H9 (cell line): ENCODE measurements at regions not wholly inside any gene's neighbourhood (a gene's known extent, or its start where the extent isn't known, plus 50 kb on each side); places are given as distances from the start of the nearest gene placed in this dataset.

Experiments
- DNase-seq: peaks from one replicate; pipeline ENCODE4 v3.0.0-alpha.2; 2017
- H2AFZ ChIP-seq: one replicate; pipeline ENCODE4 v1.6.1; 2013; ENCODE audit warnings: mild to moderate bottlenecking, low read length, control low read depth, moderate library complexity
- H2AK5ac ChIP-seq: 2 replicates; pipeline ENCODE4 v1.6.1; 2013; ENCODE audit warnings: low read length, control low read depth, mixed read lengths; ENCODE audit not compliant: insufficient read length
- H2BK120ac ChIP-seq: one replicate; pipeline ENCODE4 v1.6.1; 2013; ENCODE audit warnings: low read depth, mild to moderate bottlenecking, low read length, control low read depth, inconsistent platforms; ENCODE audit not compliant: poor library complexity, severe bottlenecking
- H2BK12ac ChIP-seq: 2 replicates; pipeline ENCODE4 v1.6.1; 2013; ENCODE audit warnings: low read length, control low read depth, mixed read lengths, low read depth; ENCODE audit not compliant: insufficient read length
- H2BK15ac ChIP-seq: 2 replicates; pipeline ENCODE4 v1.6.1; 2013; ENCODE audit warnings: low read depth, low read length, control low read depth
- H2BK20ac ChIP-seq: one replicate; pipeline ENCODE4 v1.6.1; 2013; ENCODE audit warnings: low read depth, mild to moderate bottlenecking, low read length, control low read depth, inconsistent platforms; ENCODE audit not compliant: poor library complexity, severe bottlenecking
- H2BK5ac ChIP-seq: 2 replicates; pipeline ENCODE4 v1.6.1; 2013; ENCODE audit warnings: low read length, control low read depth, mixed read lengths; ENCODE audit not compliant: insufficient read length
- H3K14ac ChIP-seq: 2 replicates; pipeline ENCODE4 v1.6.1; 2013; ENCODE audit warnings: low read length, control low read depth; ENCODE audit not compliant: insufficient read depth
- H3K18ac ChIP-seq: 2 replicates; pipeline ENCODE4 v1.6.1; 2013; ENCODE audit warnings: low read depth, mild to moderate bottlenecking, mixed read lengths, low read length, control low read depth; ENCODE audit not compliant: insufficient read length
- H3K23ac ChIP-seq: 2 replicates; pipeline ENCODE4 v1.6.1; 2013; ENCODE audit warnings: low read length, control low read depth, mixed read lengths, low read depth; ENCODE audit not compliant: insufficient read length
- H3K23me2 ChIP-seq: 2 replicates; pipeline ENCODE4 v1.6.1; 2013; ENCODE audit warnings: low read depth, mild to moderate bottlenecking, mixed read lengths, low read length, control low read depth; ENCODE audit not compliant: insufficient read length, poor library complexity, severe bottlenecking
- H3K27ac ChIP-seq: 2 replicates; pipeline ENCODE4 v1.5.1; 2013; ENCODE audit warnings: low read length, control low read depth, mixed read lengths, low read depth; ENCODE audit not compliant: insufficient read length
- H3K27me3 ChIP-seq: 2 replicates; pipeline ENCODE4 v1.6.1; 2013; ENCODE audit warnings: low read length, control low read depth, inconsistent platforms; ENCODE audit not compliant: insufficient read depth
- H3K4ac ChIP-seq: 2 replicates; pipeline ENCODE4 v1.6.1; 2013; ENCODE audit warnings: low read depth, mild to moderate bottlenecking, control low read depth, inconsistent platforms, low read length, moderate library complexity
- H3K4me1 ChIP-seq: 2 replicates; pipeline ENCODE4 v1.6.1; 2013; ENCODE audit warnings: low read length, control low read depth, inconsistent platforms; ENCODE audit not compliant: insufficient read depth
- H3K4me2 ChIP-seq: 2 replicates; pipeline ENCODE4 v1.6.1; 2013; ENCODE audit warnings: low read length, control low read depth, mixed read lengths; ENCODE audit not compliant: insufficient read length, insufficient read depth
- H3K56ac ChIP-seq: 2 replicates; pipeline ENCODE4 v1.6.1; 2013; ENCODE audit warnings: low read depth, mild to moderate bottlenecking, mixed read lengths, low read length, control low read depth; ENCODE audit not compliant: insufficient read length
- H3K79me1 ChIP-seq: 2 replicates; pipeline ENCODE4 v1.6.1; 2013; ENCODE audit warnings: low read depth, mild to moderate bottlenecking, moderate library complexity, low read length, control low read depth, inconsistent platforms; ENCODE audit not compliant: insufficient read depth, poor library complexity, severe bottlenecking
- H3K79me2 ChIP-seq: 2 replicates; pipeline ENCODE4 v1.6.1; 2013; ENCODE audit warnings: low read length, control low read depth, inconsistent platforms; ENCODE audit not compliant: insufficient read depth
- H3K9ac ChIP-seq: 2 replicates; pipeline ENCODE4 v1.6.1; 2013; ENCODE audit warnings: low read length, control low read depth, mixed read lengths; ENCODE audit not compliant: insufficient read length; ENCODE audit errors: extremely low read depth
- H3K9me3 ChIP-seq: one replicate; pipeline ENCODE4 v1.6.1; 2013; ENCODE audit warnings: low read depth, low read length, inconsistent platforms; ENCODE audit not compliant: control insufficient read depth
- H3T11ph ChIP-seq: one replicate; pipeline ENCODE4 v1.6.1; 2013; ENCODE audit warnings: mild to moderate bottlenecking, low read length, control low read depth, inconsistent platforms
- H4K20me1 ChIP-seq: one replicate; pipeline ENCODE4 v1.6.1; 2013; ENCODE audit not compliant: control insufficient read depth, insufficient read length, insufficient read depth
- H4K5ac ChIP-seq: 2 replicates; pipeline ENCODE4 v1.6.1; 2013; ENCODE audit warnings: low read depth, mild to moderate bottlenecking, mixed read lengths, low read length, control low read depth; ENCODE audit not compliant: insufficient read length
- H4K8ac ChIP-seq: replicated peaks from 2 replicates; pipeline ENCODE4 v1.6.1; 2013; ENCODE audit warnings: low read length, control low read depth, mixed read lengths, low read depth; ENCODE audit not compliant: insufficient read length
- H4K91ac ChIP-seq: 2 replicates; pipeline ENCODE4 v1.6.1; 2013; ENCODE audit warnings: low read depth, mild to moderate bottlenecking, moderate library complexity, mixed read lengths, low read length, control low read depth; ENCODE audit not compliant: insufficient read length
- H3K27ac Mint-ChIP-seq, 3 experiments: 2 replicates in 2 of 3; 3 replicates in 1 of 3; pipeline ENCODE4 v1.8.0; 2020 to 2021; ENCODE audit warnings: mixed read lengths in 3 of 3, mild to moderate bottlenecking in 1 of 3, moderate library complexity in 1 of 3
- H3K27me3 Mint-ChIP-seq: 2 replicates; pipeline ENCODE4 v1.8.0; 2021; ENCODE audit warnings: low read depth, mild to moderate bottlenecking, moderate library complexity, mixed read lengths
- H3K36me3 Mint-ChIP-seq, 3 experiments: 2 replicates in 2 of 3; 3 replicates in 1 of 3; pipeline ENCODE4 v1.8.0; 2020 to 2021; ENCODE audit warnings: low read depth in 3 of 3, mixed read lengths in 3 of 3; ENCODE audit not compliant: insufficient read depth in 1 of 3
- H3K4me1 Mint-ChIP-seq, 2 experiments: 2 replicates each; pipeline ENCODE4 v1.8.0; 2020; ENCODE audit warnings: mixed read lengths in 2 of 2
- H3K4me3 Mint-ChIP-seq, 2 experiments: 2 replicates in 1 of 2; 3 replicates in 1 of 2; pipeline ENCODE4 v1.8.0; 2020 to 2021; ENCODE audit warnings: mild to moderate bottlenecking in 2 of 2, mixed read lengths in 2 of 2, moderate library complexity in 1 of 2
- H3K9me3 Mint-ChIP-seq, 2 experiments: 2 replicates in 1 of 2; 3 replicates in 1 of 2; pipeline ENCODE4 v1.8.0; 2020; ENCODE audit warnings: mild to moderate bottlenecking in 2 of 2, mixed read lengths in 2 of 2, moderate library complexity in 1 of 2
- WGBS: extraction: QIAGEN DNeasy Blood & Tissue Kit; methylation state at CpG from one replicate; pipeline ENCODE4 v1.1.7; 2013; ENCODE audit warnings: missing lambda C conversion rate, low lambda C conversion rate, mixed read lengths; ENCODE audit not compliant: insufficient read length; ENCODE audit errors: extremely low coverage; 5-methylcytosine and 5-hydroxymethylcytosine counted together
- TF ChIP-seq, protein P1 (sequence below): fragments of 200-600 bp; sonication (generic); conservative IDR thresholded peaks from 3 replicates; pipeline ENCODE4 v1.8.0; 2021; ENCODE audit warnings: antibody characterized with exemption, mild to moderate bottlenecking

DNA sequence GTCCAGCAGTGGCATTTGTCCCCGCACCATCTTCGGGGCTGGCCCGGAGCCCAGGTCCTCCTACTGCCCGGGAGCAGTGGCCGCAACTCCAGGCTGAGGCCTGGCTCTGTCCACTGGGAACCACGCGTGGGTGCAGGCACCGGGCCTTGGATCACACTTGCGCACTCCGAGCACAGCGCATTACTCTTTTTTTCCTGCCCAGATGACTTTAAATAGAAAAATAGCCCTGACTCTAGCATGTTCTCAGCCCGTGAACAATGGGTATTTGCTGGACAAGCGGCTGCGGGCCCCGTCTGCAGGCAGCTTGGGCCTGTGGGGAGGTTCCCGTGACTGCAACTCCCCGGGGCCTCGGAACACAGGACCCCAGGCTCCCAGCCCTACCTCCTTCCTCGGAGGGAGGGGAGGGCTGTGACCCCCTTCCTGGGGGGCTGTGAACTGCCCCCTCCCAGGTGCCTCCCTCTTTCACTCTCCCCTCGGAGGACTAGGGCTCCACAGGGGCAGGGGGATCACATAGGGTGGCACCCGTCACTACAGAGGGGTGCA, 162.2 kb downstream of the TBXT start:
- no peak overlapping the region for H3T11ph ChIP-seq
- no peaks in the 10 kb centered on the region for H4K20me1 ChIP-seq
- Mint-ChIP-seq H3K36me3 (no peaks in the 10 kb centered on the region; a peak in 2 of 7 replicates), H3K9me3 (peaks cover 2 to 6% of the 10 kb centered on the region in 2 experiments; a peak in 3 of 5 replicates), H3K4me1 (peaks cover 26 to 27% of the 10 kb centered on the region in 2 experiments), H3K27ac (no peak overlapping the region), H3K27me3 (peaks cover 77% of the 10 kb centered on the region), H3K4me3 (peak overlapping the region in 1 of 2 experiments; percentile 31; a peak in 1 of 5 replicates)
- H3K23ac ChIP-seq, result no peak overlapping the region
- H2AK5ac ChIP-seq, result no peak overlapping the region
- H3K18ac ChIP-seq, result no peak overlapping the region
- H4K8ac ChIP-seq, result no peak overlapping the region
- WGBS, result no CpG with 5 or more reads among the region's 21 CpGs
- H3K23me2 ChIP-seq, result peaks cover 6% of the 10 kb centered on the region
- H2BK15ac ChIP-seq, result no peak overlapping the region
- H4K91ac ChIP-seq, result no peak overlapping the region
- H2BK20ac ChIP-seq, result no peak overlapping the region
- TF ChIP-seq, protein P1, sequence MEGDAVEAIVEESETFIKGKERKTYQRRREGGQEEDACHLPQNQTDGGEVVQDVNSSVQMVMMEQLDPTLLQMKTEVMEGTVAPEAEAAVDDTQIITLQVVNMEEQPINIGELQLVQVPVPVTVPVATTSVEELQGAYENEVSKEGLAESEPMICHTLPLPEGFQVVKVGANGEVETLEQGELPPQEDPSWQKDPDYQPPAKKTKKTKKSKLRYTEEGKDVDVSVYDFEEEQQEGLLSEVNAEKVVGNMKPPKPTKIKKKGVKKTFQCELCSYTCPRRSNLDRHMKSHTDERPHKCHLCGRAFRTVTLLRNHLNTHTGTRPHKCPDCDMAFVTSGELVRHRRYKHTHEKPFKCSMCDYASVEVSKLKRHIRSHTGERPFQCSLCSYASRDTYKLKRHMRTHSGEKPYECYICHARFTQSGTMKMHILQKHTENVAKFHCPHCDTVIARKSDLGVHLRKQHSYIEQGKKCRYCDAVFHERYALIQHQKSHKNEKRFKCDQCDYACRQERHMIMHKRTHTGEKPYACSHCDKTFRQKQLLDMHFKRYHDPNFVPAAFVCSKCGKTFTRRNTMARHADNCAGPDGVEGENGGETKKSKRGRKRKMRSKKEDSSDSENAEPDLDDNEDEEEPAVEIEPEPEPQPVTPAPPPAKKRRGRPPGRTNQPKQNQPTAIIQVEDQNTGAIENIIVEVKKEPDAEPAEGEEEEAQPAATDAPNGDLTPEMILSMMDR, result no peak
- H3K9me3 ChIP-seq, result no peaks in the 10 kb centered on the region
- H2BK5ac ChIP-seq, result no peak overlapping the region
- H3K4ac ChIP-seq, result no peak overlapping the region
- peaks cover 49% of the 10 kb centered on the region for H3K27me3 ChIP-seq
- no peaks in the 10 kb centered on the region for H3K4me1 ChIP-seq
- no peak overlapping the region for H3K14ac ChIP-seq
- no peak overlapping the region for H2AFZ ChIP-seq
- H3K79me2 ChIP-seq, result no peaks in the 10 kb centered on the region
- H2BK12ac ChIP-seq, result no peak overlapping the region
- H3K4me2 ChIP-seq, result peak overlapping the region; percentile 28
- DNase-seq, result no peak
- H3K9ac ChIP-seq, result no peak overlapping the region
- no peaks in the 10 kb centered on the region for H3K79me1 ChIP-seq
- no peak overlapping the region for H3K56ac ChIP-seq
- H2BK120ac ChIP-seq, result no peak overlapping the region
- H3K27ac ChIP-seq, result no peak overlapping the region
- H4K5ac ChIP-seq, result no peak overlapping the region
